ENCODE measurements at regions not wholly inside any gene's neighbourhood (a gene's known extent, or its start where the extent isn't known, plus 50 kb on each side); places are given as distances from the start of the nearest gene placed in this dataset.
"Not testable (repeated sequence)": the region's sequence is repeated elsewhere in the genome, so short reads cannot be mapped to it uniquely, and the experiment has no call there.

DNA sequence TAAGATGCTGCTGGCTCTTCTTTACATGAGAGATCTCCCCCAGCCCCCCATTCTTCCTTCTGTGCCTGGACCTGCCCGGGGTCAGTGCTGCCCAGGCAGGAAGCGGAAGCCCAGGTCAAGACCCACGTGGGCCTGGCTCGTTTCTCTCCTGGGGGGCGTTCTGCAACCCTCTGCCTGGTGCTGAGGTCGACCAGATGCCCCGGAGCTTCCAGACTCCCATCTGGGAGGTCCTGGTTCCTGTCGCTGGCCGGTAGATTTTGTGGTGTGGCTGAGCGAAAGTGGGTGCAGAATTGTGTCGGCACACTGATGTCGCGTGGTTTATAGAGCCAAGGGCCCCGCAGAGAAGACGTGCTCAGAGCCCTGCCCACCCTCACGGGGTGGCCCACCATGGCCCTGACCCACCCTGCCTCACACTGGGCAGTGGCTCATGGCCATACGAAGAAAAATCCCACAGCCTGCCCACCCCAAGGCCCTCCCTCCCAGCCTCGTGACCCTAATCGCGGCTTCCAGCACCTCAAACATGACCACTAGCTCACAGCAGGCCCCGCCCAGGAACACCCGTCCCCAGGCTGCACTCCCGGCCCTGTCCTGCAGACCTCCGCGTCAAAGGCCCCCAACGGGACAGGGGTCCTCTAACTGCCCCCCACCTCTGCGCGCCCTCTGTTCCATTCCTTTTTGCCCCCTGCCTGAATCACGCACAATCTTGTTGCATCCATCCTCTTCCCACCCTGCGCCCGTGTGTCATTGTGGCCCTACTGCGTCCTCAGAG is 443.2 kb upstream of the ZNF722 start:
- ATAC-seq; DNase-seq; intact Hi-C loops (cut with DNase I, micrococcal nuclease): not testable (repeated sequence)

DNA sequence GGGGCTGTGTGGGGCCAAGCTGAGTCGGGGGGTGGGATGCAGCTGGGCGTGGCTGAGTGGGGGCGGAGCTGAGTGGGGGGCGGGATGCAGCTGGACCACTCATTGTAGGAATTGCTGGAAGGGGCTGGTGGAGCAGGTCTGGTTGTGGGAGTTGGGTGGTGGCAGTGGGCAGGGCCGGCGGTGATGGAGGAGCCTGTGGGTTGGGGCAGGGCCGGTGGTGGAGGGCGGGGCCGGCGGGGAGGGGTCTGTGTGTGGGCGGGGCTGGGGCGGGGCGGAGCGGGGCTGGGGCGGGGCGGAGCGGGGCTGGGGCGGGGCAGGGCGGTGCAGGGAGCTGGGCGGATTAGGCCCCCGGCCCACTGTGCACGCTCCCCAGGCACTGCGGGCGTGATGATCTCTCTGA is 442.4 kb upstream of the ZNF722 start:
- H3K4me3 ChIP-seq; ATAC-seq; H3K36me3 ChIP-seq (ENCODE audit: low read depth); H3K4me1 ChIP-seq (ENCODE audit: low read depth); DNase-seq; intact Hi-C loops (cut with DNase I, micrococcal nuclease): not testable (repeated sequence)
- peaks cover 22% of the 10 kb centered on the region for H3K9me3 ChIP-seq

More for the DNA sequence above, 443.2 kb upstream of the ZNF722 start:
- H3K36me3 ChIP-seq (ENCODE audit: low read depth); H3K4me3 ChIP-seq; H3K4me1 ChIP-seq (ENCODE audit: low read depth): not testable (repeated sequence)
- H3K9me3 ChIP-seq, result peaks cover 18% of the 10 kb centered on the region

DNA sequence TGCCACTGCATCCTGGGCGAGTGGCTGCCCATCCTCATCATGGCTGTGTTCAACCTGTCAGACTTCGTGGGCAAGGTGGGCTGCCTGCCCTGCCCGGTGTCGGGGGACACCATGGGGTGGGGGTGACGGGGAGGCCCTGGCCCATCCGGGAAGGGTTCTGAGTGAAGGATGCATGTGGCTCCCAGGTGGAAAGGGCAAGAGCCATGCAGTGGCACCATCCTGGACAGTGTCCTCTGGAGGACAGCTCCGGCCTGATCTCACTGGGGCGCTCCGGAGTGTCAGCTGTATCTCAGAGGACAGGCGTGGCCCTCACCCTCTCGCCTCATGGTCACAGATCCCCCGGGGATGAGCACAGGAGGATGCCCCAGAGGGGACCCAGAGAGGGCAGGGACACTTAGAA is 439.6 kb upstream of the ZNF722 start:
- intact Hi-C loops (cut with DNase I, micrococcal nuclease); H3K36me3 ChIP-seq (ENCODE audit: low read depth); H3K4me3 ChIP-seq; DNase-seq; H3K4me1 ChIP-seq (ENCODE audit: low read depth); ATAC-seq: not testable (repeated sequence)
- H3K9me3 ChIP-seq, result peaks cover 31% of the 10 kb centered on the region

DNA sequence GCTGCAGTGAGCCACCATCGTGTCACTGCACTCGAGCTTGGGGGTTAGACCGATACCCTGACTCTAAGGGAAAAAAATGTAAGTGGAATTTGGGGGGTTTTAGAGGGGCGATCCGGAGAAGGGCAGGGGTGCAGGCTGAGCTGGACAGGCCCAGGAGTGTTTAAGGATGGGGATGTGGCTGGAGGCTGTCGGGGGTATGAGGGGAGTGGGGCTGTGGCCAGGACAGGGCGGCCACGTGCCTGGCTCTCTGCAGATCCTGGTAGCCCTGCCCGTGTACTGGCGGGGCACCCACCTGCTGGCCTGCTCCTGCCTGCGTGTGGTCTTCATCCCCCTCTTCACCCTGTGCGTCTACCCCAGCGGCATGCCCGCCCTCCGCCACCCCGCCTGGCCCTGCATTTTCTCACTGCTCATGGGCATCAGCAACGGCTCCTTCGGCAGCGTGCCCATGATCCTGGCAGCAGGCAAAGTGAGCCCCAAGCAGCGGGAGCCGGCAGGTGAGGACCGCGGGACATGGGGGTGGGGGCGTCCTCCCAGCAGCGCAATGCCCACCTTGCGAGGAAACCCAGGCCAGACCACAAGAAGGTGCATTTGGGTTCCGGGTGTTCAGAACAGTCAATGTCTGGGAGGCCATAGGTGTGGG is 438.7 kb upstream of the ZNF722 start:
- H3K36me3 ChIP-seq (ENCODE audit: low read depth); DNase-seq; ATAC-seq; intact Hi-C loops (cut with DNase I, micrococcal nuclease); H3K4me3 ChIP-seq; H3K4me1 ChIP-seq (ENCODE audit: low read depth): not testable (repeated sequence)
- H3K9me3 ChIP-seq, result peaks cover 35% of the 10 kb centered on the region

DNA sequence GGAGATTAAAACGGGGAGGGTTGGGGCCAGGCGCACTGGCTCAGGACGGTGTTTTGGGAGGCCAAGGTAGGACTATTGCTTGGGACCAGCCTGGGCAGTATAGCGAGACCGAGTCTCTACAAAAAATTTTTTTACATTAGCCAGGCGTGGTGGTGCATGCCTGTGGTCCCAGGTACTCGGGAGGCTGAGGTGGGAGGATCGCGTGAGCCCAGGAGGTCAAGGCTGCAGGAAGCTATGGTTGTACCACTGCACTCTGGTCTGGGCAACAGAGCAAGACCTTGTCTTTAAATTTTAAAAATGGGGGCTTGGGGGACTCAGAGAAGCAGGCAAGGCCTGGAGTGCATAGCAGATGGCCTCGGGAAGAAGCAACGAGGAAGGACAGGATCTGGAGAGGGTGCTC is 436.7 kb upstream of the ZNF722 start:
- ATAC-seq; DNase-seq; H3K4me1 ChIP-seq (ENCODE audit: low read depth); H3K36me3 ChIP-seq (ENCODE audit: low read depth); intact Hi-C loops (cut with DNase I, micrococcal nuclease); H3K4me3 ChIP-seq: not testable (repeated sequence)
- peaks cover 47% of the 10 kb centered on the region for H3K9me3 ChIP-seq

DNA sequence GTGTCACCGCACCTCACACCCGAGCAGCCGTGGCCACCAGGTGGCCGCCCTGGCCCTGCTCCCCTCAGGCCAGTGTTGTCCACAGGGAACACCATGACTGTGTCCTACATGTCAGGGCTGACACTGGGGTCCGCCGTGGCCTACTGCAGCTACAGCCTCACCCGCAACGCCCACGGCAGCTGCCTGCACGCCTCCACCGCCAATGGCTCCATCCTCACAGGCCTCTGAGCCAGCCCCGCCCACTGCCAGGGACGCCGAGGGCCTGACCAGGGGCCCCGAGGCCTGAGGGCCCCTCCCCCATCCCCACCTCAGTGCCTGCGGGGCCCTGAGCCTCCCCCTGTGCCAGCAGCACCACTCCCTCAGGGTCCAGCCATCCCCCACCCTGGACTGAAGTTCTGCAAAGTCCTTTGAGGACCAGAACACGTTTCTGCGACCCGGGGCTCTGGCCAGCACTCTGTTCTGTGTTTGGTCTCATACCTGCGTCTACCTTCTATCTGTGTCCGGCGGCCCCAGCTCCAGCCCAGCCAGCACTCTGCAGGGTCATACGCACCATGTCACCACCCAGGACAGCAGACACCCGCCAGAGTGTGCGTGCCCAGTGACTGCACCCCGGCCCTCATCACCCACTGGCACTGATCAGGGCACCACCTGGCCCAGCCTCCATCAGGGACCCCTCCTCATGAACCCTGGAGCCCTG is 436.1 kb upstream of the ZNF722 start:
- H3K36me3 ChIP-seq (ENCODE audit: low read depth); intact Hi-C loops (cut with DNase I, micrococcal nuclease); H3K4me3 ChIP-seq; DNase-seq; H3K4me1 ChIP-seq (ENCODE audit: low read depth): not testable (repeated sequence)
- ATAC-seq, result peak; percentile 13
- H3K9me3 ChIP-seq, result peaks cover 51% of the 10 kb centered on the region

DNA sequence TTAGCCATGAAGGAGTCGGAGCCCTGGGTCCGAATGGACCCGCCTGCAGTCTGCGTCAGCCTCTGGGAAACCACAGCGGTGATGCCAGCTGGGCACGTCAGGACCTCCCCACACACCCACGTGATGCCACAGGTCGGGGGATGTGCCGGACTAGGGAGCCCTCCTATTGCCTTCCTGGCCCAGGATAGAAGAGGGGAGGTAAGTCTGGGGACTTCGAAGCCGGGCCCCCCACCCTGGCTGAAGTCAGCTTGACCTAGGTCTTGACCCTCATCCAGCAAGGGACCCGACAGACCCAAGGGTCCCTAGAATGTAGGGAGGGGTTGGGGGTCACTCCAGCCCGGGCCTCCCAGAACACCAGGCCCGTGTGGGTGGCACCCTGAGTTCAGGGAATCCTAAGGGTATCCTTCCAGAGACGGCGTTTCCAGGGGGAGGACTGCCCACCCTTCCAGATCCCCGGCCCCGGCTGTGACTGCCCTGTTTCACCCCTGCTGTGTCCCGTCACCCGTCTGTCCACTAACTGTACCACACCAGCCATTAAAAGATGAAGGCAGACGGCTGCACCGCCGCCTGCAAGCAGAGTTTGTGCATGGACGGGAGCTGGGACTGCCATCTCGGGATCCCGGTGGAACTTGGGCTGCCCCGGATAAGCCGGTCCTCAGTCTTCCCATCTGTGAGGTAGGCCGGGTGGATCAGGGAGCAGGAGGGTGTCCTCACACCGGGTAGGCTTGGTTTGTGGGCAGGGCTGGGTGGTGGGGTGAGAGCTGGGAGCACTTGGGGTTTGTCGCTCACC is 435.3 kb upstream of the ZNF722 start:
- H3K36me3 ChIP-seq (ENCODE audit: low read depth); DNase-seq; intact Hi-C loops (cut with DNase I, micrococcal nuclease); H3K4me3 ChIP-seq; ATAC-seq; H3K4me1 ChIP-seq (ENCODE audit: low read depth): not testable (repeated sequence)
- peaks cover 51% of the 10 kb centered on the region for H3K9me3 ChIP-seq

DNA sequence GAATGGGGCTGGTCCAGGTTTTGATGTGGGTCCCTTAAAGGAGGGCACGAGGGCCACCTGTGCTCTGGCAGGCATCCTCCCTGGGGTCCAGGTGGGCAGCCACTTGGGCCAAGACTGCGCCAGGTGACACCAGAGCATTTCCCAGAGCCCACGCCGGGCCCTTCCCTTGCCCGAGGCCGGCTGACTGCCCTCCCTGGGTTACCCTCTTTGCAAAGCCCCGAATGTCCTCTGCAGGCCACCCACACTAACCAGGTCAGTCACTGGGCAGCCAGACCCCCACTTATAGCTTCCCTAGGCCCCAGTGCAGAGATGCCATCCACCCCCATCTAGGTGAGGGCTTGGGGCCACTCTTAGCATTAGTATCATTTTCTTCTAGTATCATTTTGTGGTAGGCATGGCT is 433.8 kb upstream of the ZNF722 start:
- H3K4me3 ChIP-seq; intact Hi-C loops (cut with DNase I, micrococcal nuclease); ATAC-seq; DNase-seq; H3K4me1 ChIP-seq (ENCODE audit: low read depth); H3K36me3 ChIP-seq (ENCODE audit: low read depth): not testable (repeated sequence)
- H3K9me3 ChIP-seq, result peaks cover 54% of the 10 kb centered on the region

DNA sequence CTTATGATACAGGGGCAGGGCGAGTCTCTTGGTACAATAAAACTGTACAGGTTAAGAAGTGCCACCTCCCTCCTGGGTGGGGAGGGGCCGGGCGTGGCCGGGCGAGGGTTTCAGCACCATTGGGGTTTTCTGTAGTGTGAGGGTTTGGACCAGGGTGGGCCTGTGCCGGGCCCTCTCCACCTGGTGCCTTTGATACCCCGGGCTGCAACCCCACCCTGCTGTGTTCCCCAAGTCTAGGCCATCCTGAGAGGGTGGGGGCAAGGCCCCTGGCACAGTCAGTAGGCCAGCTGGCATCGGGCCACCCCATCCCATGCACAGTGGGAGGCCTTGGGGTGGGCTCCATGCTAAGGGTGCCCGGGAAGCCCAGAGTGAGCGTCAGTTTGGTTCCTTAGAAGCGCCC is 431.8 kb upstream of the ZNF722 start:
- H3K4me3 ChIP-seq; ATAC-seq; H3K36me3 ChIP-seq (ENCODE audit: low read depth); H3K4me1 ChIP-seq (ENCODE audit: low read depth); intact Hi-C loops (cut with DNase I, micrococcal nuclease): not testable (repeated sequence)
- DNase-seq, result peak in 1 of 3 donors; percentile 19
- peaks cover 60% of the 10 kb centered on the region for H3K9me3 ChIP-seq

DNA sequence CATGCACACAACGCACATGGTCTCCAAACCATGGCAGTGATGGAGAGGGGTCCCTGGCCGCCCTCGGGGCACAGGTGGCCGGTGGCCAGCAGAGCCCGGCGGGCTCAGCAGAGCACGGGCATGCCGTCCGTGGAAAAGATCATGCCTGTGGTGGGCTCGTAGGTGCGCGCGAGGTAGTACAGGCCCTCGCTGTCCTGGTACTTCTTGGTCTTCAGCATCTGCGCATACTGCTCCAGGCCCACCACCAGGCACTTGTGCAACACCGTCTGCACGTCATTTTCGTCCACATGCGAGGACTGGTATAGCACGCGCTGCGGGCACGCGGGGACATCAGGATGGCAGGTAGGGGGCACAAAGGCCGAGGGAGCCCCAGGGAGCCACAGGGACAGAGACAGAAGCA is 431.0 kb upstream of the ZNF722 start:
- DNase-seq, result peak in 1 of 3 donors; percentile 14
- H3K4me1 ChIP-seq (ENCODE audit: low read depth); H3K4me3 ChIP-seq; H3K36me3 ChIP-seq (ENCODE audit: low read depth); intact Hi-C loops (cut with DNase I, micrococcal nuclease); ATAC-seq: not testable (repeated sequence)
- peaks cover 60% of the 10 kb centered on the region for H3K9me3 ChIP-seq

DNA sequence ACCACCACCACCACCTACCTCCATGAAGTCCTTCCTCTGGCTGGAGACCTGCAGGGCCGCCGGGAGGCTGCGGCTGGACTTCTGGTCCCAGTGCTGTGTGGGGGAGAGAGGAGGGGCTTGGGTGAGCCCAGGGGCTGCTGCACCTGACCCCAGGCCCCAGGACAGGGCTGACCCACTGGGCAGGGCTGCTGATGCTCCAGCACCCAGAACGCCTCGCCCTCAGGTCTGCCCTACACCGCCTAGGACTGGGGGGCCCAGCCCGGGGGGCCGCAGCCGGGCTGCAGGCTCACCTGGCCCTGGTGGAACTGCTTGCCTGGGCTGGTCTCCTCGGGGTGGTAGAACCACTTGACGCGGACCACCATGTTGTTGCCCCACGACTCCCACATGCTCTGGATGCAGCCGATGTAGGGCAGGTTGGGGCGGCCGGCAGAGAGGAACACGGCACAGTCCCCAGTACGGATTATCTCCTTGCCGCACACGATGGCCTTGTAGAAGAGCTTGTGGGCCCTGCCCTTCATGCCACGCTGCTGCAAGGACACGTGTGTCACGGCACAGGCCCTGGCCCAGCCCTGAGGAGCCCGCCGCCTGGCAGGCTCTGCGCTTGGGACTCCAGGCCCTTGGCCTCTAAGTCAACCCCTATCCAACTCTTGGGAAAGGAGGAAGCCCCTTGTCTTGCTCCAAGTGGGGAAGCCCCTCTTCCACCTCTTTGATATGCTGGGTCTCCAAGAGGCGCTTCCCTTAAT is 429.9 kb upstream of the ZNF722 start:
- peak in 1 of 3 donors; percentile 6 for DNase-seq
- H3K4me1 ChIP-seq (ENCODE audit: low read depth); H3K4me3 ChIP-seq; intact Hi-C loops (cut with DNase I, micrococcal nuclease); H3K36me3 ChIP-seq (ENCODE audit: low read depth): not testable (repeated sequence)
- ATAC-seq, result peak; percentile 7
- peaks cover 61% of the 10 kb centered on the region for H3K9me3 ChIP-seq

DNA sequence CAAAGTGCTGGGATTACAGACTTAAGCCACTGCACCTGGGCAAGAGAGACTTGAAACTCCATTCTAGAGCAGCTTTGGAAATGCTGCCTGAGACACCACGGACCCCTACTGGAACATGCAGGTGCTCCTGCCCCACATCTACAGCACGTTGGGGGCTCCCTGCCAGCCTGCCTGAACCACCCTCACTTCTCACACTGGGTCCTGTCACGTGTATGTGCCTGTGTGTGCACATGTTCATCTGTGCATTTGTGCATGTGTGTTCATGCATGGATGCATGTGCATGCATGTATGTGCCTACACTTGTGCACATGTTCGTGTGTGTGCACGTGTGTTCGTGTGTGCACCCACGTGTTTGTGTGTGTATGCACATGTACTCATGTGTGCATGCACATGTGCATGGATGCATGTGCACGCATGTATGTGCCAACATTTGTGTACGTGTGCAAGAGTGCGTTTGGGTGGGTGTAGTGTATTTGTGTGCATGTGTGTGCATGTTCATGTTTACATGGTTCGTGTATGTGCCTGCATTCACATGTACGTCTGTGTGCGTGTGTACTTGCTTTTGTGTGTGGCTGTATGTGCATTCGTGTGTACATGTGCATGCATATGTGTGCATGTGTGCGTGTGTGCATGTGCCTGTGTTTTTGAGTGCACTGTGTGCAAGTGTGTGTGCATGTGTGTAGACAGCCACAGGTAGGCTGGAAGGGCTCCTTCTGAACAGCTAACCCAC is 428.1 kb upstream of the ZNF722 start:
- intact Hi-C loops (cut with DNase I, micrococcal nuclease); ATAC-seq: not testable (repeated sequence)
- peaks cover 69% of the 10 kb centered on the region for H3K9me3 ChIP-seq

More for the DNA sequence above, 428.1 kb upstream of the ZNF722 start:
- DNase-seq, result peak in 1 of 3 donors; percentile 11
- H3K4me3 ChIP-seq; H3K36me3 ChIP-seq (ENCODE audit: low read depth); H3K4me1 ChIP-seq (ENCODE audit: low read depth): not testable (repeated sequence)
